GM21528 (cell line): ENCODE measurements at regions not wholly inside any gene's neighbourhood (a gene's known extent, or its start where the extent isn't known, plus 50 kb on each side); places are given as distances from the start of the nearest gene placed in this dataset.

Source experiments
- ATAC-seq: cut with Tn5 transposase; IDR thresholded peaks from one replicate; pipeline ENCODE4 v1.9.1; 2021; ENCODE audit warnings: mild to moderate bottlenecking, moderate library complexity; ENCODE audit not compliant: unreplicated experiment, low FRiP score

DNA sequence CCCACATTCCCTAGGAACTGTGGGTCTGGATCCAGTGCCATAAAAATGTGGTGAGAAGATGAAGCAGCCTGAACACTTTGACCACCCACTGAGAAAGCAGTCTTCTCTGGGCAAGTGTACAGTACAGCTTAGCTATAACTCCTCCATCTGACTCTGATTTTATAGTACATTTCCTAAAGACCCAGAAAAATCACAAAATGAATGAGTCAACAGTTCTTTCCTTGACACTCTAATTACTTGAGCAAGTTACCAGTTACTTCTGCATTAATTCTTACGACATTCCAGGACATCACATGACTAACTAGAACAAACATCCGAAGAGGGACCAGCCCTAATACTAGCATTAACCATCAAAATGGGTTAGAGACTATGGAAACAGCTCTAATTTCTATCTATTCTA lies 148.1 kb upstream of the PEX5L start:
- no peak for ATAC-seq

DNA sequence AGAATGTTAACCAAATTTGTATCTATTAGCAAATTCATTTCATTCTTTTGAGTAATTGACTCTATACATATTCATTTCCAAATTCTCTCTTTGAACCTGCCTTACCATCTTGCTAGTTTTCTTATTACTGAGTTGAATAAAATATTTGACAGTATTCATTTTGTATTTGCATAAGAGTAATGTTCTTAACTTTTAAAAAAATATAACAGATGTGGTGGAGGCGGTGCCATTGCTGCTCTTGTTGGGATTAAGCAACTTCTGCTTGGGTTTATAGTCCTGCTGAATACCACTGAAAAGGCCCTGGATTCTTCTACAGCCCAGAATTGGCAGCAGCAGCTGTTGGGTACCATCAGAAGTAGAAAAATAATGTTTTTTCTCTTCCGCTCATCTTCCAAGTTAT lies 148.9 kb upstream of the PEX5L start:
- no peak for ATAC-seq

DNA sequence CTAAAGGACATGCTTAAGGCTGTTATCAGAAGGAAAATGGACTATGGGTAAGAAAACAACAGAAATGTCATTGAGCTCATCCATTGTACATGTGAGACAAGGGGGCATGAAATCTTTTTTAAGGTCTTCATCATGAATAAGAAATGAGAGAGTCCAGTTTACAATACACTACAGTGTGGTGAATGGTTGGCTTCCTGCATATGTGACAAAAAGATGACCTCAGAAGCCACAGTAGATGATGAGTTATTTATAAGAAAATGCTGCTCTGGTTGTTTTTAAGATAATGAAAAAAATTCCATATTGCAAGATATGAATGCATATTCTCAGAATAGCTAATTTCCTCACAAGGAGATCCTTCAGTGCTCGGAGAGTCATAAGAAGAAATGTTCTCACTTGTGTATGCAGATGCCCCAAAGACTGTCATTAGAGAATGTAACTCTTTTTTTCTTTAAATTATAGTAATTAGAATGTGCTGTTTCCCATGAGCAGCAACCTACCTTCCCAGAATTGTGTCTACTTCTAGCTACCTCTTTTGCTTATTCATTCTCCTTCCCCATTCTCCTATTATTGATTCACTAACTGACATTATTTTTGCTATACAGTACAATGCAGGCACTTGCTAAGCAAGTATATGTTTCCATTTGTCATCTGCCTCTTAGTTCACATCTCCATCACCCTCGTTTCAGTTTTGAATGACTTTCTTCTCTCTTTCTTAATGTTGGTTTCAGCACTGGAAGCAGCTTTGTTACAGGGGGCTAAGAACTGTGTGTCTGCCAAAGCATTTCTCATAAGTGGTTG lies 152.0 kb upstream of the PEX5L start:
- no peak for ATAC-seq

DNA sequence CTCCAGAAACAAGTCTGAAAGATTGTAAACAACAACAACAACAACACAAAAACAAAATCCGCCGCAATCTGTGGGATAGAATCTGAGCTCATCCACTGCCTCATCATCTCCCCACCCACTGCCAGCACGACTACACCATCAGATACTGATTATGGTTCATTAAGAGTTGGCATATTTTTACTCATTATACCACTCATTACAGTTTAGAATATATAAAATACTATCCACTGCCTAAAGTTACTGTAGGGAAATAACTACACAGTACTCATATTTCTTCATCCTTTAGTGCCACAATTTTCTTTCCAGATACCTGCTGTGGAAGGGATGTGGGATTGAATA lies 152.5 kb upstream of the PEX5L start:
- ATAC-seq: no peak

DNA sequence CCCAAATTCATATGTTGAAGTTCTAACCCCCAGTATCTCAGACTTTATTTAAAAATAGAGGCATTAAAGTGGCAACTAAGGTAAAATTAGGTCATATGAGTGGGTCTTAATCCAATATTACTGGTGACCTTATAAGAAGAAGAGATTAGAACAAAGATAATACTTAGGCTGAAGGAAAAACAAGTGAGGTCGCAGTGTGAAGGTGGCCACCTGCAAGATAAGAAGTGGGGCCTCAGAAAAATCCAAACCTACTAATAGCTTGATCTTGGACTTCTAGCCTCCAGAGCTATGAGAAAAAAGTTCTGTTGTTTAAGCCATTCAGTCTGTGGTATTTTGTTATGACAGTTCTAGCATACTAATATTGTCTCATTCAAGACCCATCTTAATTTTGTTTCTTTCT lies 159.9 kb upstream of the PEX5L start:
- ATAC-seq: no peak

DNA sequence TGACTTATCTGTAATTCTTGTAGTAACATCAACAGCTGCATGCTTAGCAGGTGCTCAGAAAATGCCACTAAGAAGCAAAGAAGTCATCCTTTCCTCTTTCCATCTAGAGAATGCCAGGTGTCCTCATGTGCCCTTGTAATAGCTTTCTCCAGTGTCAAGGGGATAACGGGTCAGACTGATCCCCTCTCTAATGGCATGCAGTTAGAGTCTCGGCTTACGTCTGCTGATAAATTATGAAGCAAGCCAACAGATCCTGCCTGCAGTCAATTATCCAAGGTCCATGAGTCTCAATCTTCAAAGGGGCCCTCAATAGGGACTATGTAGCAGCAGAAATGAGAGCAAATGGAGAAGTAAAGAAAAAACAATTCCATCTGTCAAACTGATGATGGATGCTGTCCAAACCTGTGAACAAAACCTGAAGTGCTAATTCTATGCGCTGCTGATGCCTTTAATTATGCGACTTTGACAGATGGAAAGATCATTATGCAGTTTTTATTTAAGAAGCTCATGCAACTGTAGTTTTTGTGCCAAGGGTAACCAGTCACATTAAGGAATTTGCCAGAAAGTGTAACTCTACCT lies 162.8 kb upstream of the PEX5L start:
- ATAC-seq: no peak

DNA sequence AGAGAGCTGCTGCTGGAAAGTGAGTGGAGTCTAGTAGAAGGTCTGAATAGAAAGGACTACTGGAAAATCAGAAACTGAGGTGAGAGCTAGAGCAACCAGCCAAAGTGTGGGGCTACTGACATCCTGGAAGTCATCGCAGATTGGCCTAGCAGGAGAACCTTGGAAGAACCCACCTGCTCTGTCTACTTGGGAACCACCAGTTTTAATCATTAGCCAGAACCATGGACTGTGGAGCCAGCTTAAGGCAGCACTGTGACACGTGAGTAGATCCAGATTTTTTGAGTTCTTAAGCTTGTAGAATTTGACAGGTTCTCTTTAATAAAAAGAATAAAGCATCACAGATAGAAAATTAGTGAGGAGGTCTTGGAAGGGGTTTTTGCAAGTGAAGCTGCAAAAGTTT lies 179.1 kb upstream of the PEX5L start:
- no peak for ATAC-seq

DNA sequence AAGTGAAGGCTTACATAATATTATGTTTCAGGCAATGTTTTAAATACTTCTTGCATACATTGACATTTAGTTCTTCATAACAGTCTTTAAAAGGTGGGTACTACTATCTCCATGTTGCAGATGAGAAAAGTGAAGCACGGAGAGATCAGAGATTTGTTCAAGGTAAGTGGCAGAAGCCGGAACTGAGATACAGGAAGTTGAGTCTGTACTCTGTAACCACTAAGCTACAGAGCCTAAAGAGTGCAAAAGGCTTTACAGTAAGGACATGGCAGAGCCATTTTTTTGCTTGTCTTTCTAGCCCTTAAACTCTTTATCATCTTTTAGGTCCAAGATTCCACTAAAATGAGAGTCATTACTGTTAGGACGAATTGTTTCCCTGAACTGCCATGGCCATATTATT lies 186.5 kb upstream of the PEX5L start:
- ATAC-seq: no peak

DNA sequence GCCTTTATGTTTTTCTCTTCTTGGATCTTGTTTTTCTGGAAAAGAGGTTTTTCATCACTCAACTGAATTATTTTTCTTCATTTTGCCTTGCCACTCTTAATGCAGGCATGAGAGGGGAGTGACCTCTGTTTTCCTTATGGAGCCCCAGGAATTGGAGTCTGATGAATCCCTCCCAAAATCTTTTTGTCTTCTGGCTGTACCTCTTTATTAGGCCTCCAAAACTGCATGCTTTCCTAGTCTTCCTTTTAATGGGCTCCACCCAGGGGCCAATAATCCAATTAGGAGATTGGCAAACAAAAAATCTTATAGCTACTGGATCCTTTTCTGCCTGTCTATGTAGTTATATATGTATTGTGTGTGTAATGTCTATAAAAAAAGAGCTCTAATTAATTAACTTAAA lies 192.4 kb upstream of the PEX5L start:
- ATAC-seq: no peak

DNA sequence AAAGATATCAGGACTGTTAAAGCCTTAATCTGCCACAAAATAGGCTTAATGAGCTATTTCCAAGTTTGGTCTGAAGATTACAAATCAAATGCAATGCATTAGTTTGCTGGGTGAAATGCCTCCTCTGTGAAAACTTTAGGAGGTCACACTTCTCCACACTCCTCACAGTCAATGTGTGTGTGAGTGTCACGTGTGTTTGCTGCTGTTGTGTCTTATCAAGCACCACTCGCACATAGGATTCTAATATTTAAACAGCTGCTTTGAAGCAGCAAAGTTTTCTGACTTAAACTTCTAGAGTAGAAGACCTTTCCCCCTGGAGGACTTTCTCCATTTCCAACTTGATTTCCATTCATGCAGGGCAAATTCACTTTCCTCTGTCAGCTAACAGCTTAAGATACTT lies 203.2 kb upstream of the PEX5L start:
- ATAC-seq: no peak

DNA sequence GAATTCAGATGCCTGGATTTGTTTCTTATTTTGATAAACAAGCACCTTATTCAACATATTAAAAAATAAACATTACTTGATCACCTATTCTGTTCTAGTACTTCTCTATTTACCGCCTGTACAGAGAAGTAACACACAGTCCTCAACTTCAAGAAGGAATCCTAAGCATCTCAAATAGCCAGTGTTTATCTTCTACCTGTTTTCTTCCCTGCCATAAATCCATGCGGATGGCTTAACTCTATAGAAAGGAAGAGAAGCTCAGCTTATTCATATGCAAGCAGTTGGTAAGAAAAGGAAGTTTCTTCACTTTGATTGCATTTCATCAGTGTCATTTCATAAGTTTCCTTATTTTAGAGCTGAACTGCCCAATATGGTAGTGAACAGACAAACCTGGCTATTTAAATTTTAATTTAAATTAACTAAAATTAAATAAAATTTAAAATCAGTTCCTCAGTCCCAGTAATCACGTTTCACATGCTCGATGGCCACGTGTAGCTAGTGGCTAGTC lies 210.0 kb upstream of the PEX5L start:
- no peak for ATAC-seq

DNA sequence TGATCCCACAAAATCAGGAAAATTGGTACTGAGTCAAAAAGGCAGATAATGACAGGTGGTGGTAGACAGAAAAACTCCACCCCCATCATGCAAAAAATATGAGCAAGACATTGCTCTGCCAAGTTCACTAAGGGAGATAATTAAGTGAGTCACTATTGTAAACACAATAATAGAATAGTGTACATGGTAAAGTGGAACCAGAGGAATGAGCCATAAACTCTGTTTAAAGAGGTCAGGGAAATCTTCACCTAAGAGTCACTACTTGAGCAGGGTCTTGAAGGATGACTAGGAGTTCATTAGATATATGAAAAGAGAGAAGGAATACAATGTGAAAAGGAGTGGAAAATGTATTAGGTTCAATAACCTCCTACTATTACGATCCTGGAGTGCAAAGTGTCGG lies 213.4 kb upstream of the PEX5L start:
- no peak for ATAC-seq

DNA sequence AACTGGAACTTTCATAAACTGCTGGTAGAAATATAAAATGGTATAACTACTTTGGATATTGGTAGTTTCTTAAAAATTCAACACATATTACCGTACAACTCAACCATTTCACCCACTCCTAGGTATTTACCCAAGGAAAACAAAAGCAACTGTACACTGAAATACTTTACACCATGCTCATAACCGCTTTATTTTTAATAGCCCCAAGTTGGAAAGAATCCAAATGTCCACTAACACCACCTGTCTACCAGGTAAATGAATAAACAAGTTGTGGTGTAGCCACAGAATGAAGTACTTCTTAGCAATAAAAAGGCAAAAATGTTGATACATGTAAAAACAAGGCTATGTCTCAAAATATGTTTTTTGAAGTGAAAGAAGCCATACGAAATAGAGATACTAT lies 215.9 kb upstream of the PEX5L start:
- no peak for ATAC-seq

DNA sequence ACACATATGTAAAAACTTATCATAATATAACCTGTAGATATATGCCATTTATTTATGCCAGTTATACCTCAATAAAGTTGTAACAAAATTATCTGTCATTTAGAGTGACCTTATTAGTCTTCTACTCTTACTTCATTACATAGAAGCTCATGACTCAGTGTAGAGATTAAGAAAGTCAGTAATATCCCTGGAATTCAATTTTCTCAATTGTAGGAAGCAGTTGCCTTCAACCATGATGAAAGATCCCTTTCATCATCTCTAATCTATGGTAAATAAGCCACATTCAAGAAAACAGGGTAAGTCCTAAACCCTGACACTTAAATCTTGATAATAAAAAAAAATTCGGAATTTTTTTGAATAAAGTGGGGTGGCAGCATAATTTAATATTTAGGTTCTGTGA lies 216.5 kb upstream of the PEX5L start:
- no peak for ATAC-seq

DNA sequence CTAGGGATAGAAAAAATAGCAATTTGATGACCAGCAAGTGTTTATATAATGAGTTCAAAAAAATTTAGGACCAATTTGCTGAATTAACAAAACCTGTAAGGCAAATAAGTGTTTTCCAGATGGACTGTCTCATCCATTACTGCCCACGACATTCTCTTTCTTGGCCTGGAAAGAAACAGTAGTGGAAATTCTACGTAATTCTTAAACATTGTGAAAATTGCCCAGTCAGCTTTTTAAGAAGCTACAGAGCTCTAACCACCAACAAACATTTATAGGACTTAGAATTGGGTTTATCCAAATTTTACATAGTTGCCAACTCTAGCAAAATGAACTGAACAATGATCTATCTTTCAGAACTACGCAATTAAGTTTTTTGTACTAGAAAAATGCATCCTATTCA lies 227.7 kb upstream of the PEX5L start:
- ATAC-seq: no peak

DNA sequence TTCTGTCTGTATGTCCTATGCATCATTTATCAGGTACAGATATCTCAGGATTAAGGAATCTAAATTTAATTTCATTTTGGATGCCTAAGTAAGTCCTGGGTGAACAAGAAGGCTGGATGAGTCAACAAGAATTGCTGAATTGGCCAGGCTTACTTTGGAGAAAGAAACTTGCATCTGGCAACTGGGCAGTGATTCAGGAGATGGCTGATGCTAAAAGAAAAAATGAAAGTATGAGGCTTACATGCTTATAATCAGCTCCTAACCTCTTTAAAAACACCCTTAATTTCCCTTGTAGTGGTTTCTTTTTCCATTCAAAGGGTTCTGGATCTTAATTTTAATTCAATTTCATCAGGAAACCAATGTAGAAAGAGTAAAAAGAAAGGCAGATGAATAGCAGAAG lies 228.8 kb upstream of the PEX5L start:
- no peak for ATAC-seq

DNA sequence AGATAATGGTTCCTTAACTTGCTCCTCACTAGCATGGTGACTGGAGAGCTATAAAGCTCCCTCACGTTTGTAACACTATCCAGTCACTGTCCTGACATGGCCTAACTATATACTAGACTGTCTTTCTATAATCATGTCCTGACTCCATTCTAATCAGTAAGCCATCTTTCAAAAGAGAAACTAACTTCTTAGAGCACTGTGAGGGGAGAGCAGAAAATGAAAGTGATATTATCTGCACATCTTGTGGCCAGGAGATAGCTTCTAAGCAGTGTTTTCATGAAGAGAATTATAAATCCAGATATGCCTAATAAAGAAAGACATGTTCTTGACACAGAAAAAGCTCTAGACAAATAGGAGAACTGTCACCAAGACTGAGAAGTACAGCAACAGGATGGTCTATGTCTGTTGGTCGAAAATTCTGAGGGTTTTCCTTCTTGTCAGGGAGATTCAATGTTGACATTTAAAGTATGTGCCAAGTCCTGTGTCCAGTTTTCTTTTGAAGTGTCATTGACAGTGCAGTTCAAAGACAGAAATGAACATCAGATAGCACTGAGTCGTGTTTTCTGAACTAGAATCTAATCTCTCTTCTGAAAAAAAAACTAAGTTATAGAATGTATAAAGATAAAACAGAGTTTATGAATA lies 230.6 kb upstream of the PEX5L start:
- peak; percentile 100 for ATAC-seq

DNA sequence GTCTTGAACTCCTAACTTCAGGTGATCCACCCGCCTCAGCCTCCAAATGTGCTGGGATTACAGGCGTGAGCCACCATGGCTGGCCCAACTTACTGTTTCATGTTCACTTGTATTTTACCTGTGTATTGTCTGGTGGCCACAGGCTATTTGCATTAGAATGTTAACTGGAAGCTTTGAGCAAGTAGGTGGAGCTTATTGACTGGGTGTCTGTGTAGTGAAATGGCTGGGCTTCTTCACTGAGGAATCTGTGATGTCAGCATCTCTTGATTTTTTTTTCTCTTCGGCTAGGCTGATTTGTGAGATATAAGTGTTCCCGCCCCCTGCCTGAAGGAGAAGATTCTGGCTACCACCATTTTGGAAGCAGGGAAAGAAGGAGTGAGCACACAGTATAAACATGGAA lies 237.8 kb upstream of the PEX5L start:
- ATAC-seq: no peak

DNA sequence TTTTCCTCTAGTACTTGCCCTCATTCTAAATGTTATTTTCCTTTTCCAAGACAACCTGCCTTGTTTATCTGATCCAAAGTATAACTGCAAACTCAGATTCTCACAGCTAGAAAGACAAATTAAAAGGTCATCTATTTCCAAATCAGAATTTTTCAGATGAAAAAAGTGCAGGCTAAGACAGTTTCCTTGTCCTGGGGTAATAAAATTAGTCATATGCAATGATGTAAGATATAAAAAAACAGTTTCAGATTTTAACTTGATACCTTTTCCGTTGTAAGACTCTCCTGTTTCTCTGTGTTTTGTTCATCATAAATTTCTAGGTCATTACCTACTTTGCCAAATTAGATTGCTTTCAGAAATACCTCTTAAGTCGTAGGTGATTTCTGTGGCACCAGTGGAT lies 238.4 kb upstream of the PEX5L start:
- ATAC-seq: no peak

DNA sequence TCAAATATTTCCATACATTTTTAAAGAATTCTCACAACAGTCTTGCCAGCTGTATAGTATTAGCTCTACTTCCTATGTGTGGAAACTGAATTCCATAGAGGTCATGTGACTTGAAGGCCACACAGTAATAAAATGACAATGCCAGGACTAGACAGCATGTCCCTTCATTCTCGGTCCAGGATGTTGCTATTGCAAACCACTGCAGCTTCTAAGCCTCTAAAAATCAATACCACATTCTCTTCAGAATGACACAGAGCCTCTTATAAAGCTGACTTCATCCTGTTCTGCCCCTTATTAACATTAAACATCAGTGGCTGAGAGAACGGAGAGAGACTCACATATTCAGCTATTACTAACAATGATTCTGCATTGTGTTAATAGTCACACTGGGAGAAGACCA lies 240.3 kb upstream of the PEX5L start:
- ATAC-seq: no peak

DNA sequence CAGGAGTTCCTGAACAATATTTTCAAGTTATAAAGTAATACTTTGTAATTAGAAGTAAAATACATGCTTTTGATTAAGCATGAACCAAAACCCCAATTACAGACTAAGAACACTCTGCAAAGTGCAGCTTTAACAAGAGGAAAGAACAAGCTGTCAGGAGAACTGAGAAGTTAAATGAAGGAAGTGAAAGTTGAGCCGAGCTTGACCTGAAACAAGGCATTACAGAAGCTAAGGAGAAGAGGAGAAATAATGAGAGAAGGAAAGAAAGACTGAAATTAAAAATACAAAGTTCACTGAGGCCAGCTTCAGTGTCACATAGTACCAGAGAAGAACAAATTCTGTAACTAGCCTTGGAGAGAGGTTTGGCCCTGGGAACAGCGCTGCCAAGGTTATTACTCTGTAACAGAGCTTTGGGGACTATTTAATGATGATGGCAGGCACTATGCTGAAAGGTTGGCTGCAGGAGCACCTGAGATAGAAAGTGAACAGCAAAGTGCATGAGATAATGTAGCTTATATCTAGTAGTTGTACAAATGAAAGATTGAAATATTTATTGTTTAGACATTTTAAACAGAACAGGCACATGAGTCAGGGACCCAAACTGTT lies 241.9 kb upstream of the PEX5L start:
- ATAC-seq: peak; percentile 99

DNA sequence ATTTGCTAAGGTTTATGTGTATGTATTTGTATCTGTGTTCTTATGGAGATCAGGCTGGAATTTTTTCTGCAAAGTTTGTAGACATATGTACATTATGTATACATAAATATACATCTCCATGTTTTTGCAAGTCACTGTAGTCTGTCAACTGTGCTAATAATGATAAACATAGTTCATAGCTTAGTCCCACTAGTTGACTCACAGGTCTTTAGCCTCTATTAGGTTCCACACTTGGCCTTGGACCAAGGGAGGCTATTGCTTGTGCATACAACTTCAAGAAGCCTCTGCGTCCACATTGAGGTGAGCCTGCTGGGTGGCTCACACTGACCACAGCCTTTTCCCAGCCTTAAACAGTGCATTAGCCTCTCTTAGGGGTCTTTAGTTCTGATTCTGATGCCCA lies 243.8 kb upstream of the PEX5L start:
- ATAC-seq: no peak
